Mesodermal cell (in vitro differentiated cells): ENCODE measurements at regions not wholly inside any gene's neighbourhood (a gene's known extent, or its start where the extent isn't known, plus 50 kb on each side); places are given as distances from the start of the nearest gene placed in this dataset.

Source experiments
- H3K27ac ChIP-seq: 2 replicates; pipeline ENCODE4 v1.7.0; 2013; ENCODE audit warnings: mild to moderate bottlenecking, low read depth, low read length, moderate library complexity; ENCODE audit not compliant: severe bottlenecking
- H3K36me3 ChIP-seq: 2 replicates; pipeline ENCODE4 v1.7.1; 2013; ENCODE audit warnings: mild to moderate bottlenecking, low read length, moderate library complexity; ENCODE audit not compliant: control insufficient read depth, insufficient read depth
- H3K4me1 ChIP-seq: one replicate; pipeline ENCODE4 v1.7.1; 2013; ENCODE audit warnings: mild to moderate bottlenecking, low read length; ENCODE audit not compliant: insufficient read depth, control insufficient read depth, poor library complexity, severe bottlenecking
- H3K4me3 ChIP-seq: 2 replicates; pipeline ENCODE4 v1.7.0; 2013; ENCODE audit warnings: low read length, control low read depth, mild to moderate bottlenecking; ENCODE audit not compliant: insufficient read depth, poor library complexity, severe bottlenecking; ENCODE audit errors: extremely low read depth
- H3K9me3 ChIP-seq: 2 replicates; pipeline ENCODE4 v1.7.1; 2013; ENCODE audit warnings: mild to moderate bottlenecking, low read length, moderate library complexity; ENCODE audit not compliant: control insufficient read depth
- WGBS, 2 experiments: methylation state at CpG; one replicate each; pipeline ENCODE4 v1.1.5; 2013; ENCODE audit warnings: missing lambda C conversion rate in 2 of 2; ENCODE audit not compliant: insufficient coverage in 2 of 2; 5-methylcytosine and 5-hydroxymethylcytosine counted together

- H3K9me3 ChIP-seq, result no peaks in the 10 kb centered on the region
- H3K36me3 ChIP-seq, result no peaks in the 10 kb centered on the region
- no peak overlapping the region for H3K4me3 ChIP-seq
- H3K27ac ChIP-seq, result no peak overlapping the region
- WGBS, 2 experiments, result 96 to 98% methylated on average over 6 to 8 of the region's 8 CpGs
- H3K4me1 ChIP-seq, result peaks cover 13% of the 10 kb centered on the region
These were observed 182.8 kb downstream of the DEPDC1B start for GRCh38 chr5:60517094-60517694.

- Histone ChIP-seq H3K9me3 (no peaks in the 10 kb centered on the region), H3K4me1 (peaks cover 8% of the 10 kb centered on the region), H3K36me3 (no peaks in the 10 kb centered on the region), H3K27ac (no peak overlapping the region), H3K4me3 (no peak overlapping the region)
- 80 to 93% methylated on average over 2 of the region's 2 CpGs for WGBS, 2 experiments
These were observed 183.3 kb downstream of the DEPDC1B start for GRCh38 chr5:60516688-60517087.

- no peak overlapping the region for H3K4me3 ChIP-seq
- H3K4me1 ChIP-seq, result no peaks in the 10 kb centered on the region
- H3K9me3 ChIP-seq, result no peaks in the 10 kb centered on the region
- no CpG with 5 or more reads among the region's 1 CpG for WGBS, 2 experiments
- no peak overlapping the region for H3K27ac ChIP-seq
- no peaks in the 10 kb centered on the region for H3K36me3 ChIP-seq
These were observed 185.8 kb downstream of the DEPDC1B start for GRCh38 chr5:60514152-60514551.

GRCh38 chr5:60512117-60512516, 187.8 kb downstream of the DEPDC1B start:
- no peaks in the 10 kb centered on the region for H3K36me3 ChIP-seq
- H3K27ac ChIP-seq, result no peak overlapping the region
- no peaks in the 10 kb centered on the region for H3K9me3 ChIP-seq
- H3K4me1 ChIP-seq, result no peaks in the 10 kb centered on the region
- no peak overlapping the region for H3K4me3 ChIP-seq

- WGBS, 2 experiments, result 72 to 100% methylated on average over 2 to 3 of the region's 3 CpGs
- Histone ChIP-seq H3K36me3 (no peaks in the 10 kb centered on the region), H3K4me1 (no peaks in the 10 kb centered on the region), H3K4me3 (no peak overlapping the region), H3K9me3 (no peaks in the 10 kb centered on the region), H3K27ac (no peak overlapping the region)
These were observed 189.3 kb downstream of the DEPDC1B start for GRCh38 chr5:60510663-60511062.

GRCh38 chr5:60510049-60510448, 189.9 kb downstream of the DEPDC1B start:
- Histone ChIP-seq H3K4me3 (no peak overlapping the region), H3K36me3 (no peaks in the 10 kb centered on the region), H3K4me1 (no peaks in the 10 kb centered on the region), H3K9me3 (no peaks in the 10 kb centered on the region), H3K27ac (no peak overlapping the region)
- WGBS, 2 experiments, result 13% methylated on average over 1 of the region's 3 CpGs; no CpG with 5 or more reads in 1 of the 2 experiments

- H3K27ac ChIP-seq, result no peak overlapping the region
These were observed 190.4 kb downstream of the DEPDC1B start for GRCh38 chr5:60509519-60509918.

GRCh38 chr5:60507687-60508086, 192.3 kb downstream of the DEPDC1B start:
- no peaks in the 10 kb centered on the region for H3K9me3 ChIP-seq
- H3K27ac ChIP-seq, result no peak overlapping the region
- WGBS, 2 experiments, result 89 to 90% methylated on average over 2 to 3 of the region's 3 CpGs

More at GRCh38 chr5:60509519-60509918, 190.4 kb downstream of the DEPDC1B start:
- no peak overlapping the region for H3K4me3 ChIP-seq
- H3K36me3 ChIP-seq, result no peaks in the 10 kb centered on the region
- no peaks in the 10 kb centered on the region for H3K9me3 ChIP-seq
- H3K4me1 ChIP-seq, result no peaks in the 10 kb centered on the region
- WGBS, 2 experiments, result 93 to 100% methylated on average over 1 to 2 of the region's 2 CpGs

GRCh38 chr5:60505373-60506171, 194.4 kb downstream of the DEPDC1B start:
- Histone ChIP-seq H3K4me1 (no peaks in the 10 kb centered on the region), H3K4me3 (no peak overlapping the region), H3K27ac (no peak overlapping the region), H3K9me3 (no peaks in the 10 kb centered on the region), H3K36me3 (no peaks in the 10 kb centered on the region)
- WGBS, 2 experiments, result 86 to 89% methylated on average over 2 to 3 of the region's 7 CpGs

More at GRCh38 chr5:60507687-60508086, 192.3 kb downstream of the DEPDC1B start:
- no peaks in the 10 kb centered on the region for H3K4me1 ChIP-seq
- H3K36me3 ChIP-seq, result no peaks in the 10 kb centered on the region
- H3K4me3 ChIP-seq, result no peak overlapping the region

- no peaks in the 10 kb centered on the region for H3K36me3 ChIP-seq
- H3K9me3 ChIP-seq, result no peaks in the 10 kb centered on the region
- H3K27ac ChIP-seq, result no peak overlapping the region
- H3K4me1 ChIP-seq, result no peaks in the 10 kb centered on the region
- 100% methylated on average over 1 of the region's 2 CpGs; no CpG with 5 or more reads in 1 of the 2 experiments for WGBS, 2 experiments
- no peak overlapping the region for H3K4me3 ChIP-seq
These were observed 195.6 kb downstream of the DEPDC1B start for GRCh38 chr5:60504342-60504741.

- Histone ChIP-seq H3K4me3 (no peak overlapping the region), H3K4me1 (no peaks in the 10 kb centered on the region), H3K27ac (no peak overlapping the region), H3K36me3 (no peaks in the 10 kb centered on the region), H3K9me3 (no peaks in the 10 kb centered on the region)
- WGBS, 2 experiments, result 86% methylated on average over 1 of the region's 2 CpGs; no CpG with 5 or more reads in 1 of the 2 experiments
These were observed 196.2 kb downstream of the DEPDC1B start for GRCh38 chr5:60503771-60504170.
